ENCODE measurements at regions not wholly inside any gene's neighbourhood (a gene's known extent, or its start where the extent isn't known, plus 50 kb on each side); places are given as distances from the start of the nearest gene placed in this dataset.

DNA sequence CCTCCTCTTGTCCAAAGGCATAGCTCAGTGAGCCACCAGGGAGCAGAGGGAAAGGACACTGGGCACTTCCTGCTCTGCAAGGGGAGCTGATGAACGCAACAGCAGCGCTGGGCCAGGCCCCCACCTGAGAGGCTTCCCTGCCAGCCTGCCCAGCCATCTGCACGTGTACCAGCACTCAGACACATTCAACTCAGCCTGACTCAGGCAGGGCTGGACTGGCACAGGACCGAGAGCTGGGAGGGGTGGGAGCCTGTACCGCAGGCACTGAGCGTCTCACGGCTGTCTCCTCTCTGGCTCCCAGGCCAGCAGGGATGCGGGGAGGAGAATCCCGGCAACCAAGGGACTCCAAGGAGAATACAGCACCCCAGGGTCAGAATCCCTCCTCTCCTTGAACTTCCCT is 411.8 kb downstream of the CTTN start:
- no peak for DNase-seq

DNA sequence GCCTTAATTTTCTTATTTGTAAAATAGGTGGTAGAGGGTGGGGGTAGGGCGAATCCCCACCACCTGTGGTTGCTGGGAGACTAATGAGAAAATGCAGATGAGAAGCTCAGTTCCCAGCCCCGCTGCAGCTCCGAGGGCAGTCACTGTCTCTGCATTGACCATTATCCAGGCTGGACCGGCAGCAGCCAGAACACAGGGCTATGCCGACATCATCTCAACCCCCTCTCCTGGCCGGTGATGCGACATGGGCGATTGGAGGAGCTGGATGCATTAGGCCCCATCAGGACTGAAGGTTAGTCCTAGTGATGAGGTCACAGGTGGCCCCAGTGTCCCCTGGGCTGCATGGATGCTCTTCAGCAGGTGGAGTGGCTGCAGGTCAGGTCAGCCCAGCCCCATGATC is 412.4 kb downstream of the CTTN start:
- DNase-seq: no peak

DNA sequence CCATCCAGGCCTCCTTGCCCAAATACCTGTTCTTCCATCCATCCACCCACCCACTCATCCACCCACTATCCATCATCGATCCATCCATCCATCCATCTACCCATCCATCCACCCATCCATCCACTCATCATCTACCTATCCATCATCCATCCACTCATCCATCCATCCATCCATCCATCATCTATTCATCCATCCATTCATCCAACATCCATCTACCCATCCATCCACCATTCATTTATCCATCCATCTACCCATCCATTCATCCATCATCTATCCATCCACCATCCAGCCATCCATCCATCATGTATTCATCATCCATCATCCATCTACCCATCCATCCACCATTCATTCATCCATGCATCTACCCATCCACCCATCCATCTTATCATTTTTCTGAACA is 413.2 kb downstream of the CTTN start:
- DNase-seq: no peak

DNA sequence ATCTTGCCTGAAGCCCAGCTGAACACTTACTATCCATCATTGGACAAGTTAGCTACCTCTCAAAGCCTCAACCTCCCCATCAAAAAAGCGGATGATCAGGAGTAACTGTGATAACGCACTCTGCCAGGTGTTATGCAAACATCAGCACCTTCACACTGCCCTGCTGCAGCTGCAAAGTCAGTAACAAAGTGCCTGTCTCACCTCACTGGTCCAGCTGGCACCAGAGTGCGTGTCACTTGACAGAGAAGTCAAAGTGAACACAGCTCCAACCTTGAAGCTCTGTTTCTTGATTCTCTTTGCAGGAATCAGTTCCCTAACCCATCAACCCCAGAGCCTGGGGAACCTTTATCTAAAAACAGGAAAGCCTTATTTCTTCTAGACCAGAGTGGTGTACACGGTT is 413.6 kb downstream of the CTTN start:
- no peak for DNase-seq

DNA sequence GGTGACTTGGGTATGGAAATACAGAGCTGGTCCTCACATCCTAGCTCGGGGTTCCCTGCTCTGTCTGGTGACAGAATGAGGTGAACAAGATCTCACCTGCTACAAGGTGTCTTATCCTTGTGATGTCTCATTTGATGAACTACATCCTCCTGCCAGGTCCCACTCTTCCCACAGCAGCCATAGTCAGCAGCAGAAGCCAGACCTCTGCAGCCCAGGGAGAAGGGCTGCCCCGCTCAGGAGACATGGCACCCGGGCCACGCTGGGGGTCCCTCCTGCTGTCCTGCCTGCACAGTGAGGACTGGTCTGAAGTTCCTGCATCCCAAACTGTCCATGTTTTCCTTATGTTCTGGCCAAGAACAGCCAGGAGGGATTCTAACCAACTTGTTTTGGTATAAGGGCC is 414.1 kb downstream of the CTTN start:
- DNase-seq: no peak

DNA sequence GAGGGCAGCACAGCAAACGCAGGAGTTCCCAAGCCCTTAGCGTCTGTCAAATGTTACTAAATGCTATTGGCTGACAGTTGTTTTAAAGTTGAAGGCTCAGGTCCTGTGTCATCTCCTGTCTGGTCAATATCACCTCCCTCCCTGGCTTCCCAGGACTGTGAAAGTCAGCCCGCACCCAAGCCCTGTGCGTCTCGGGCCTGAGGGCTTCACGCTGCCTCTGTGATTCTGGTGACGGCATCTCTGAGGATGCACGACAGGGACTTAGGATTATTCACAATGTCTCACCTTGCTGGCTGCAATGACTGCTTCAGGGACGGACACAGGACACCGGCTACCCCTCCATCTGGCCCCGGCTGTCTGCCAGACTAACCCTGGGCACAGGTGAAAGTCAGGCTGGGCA is 415.3 kb downstream of the CTTN start:
- DNase-seq: no peak

DNA sequence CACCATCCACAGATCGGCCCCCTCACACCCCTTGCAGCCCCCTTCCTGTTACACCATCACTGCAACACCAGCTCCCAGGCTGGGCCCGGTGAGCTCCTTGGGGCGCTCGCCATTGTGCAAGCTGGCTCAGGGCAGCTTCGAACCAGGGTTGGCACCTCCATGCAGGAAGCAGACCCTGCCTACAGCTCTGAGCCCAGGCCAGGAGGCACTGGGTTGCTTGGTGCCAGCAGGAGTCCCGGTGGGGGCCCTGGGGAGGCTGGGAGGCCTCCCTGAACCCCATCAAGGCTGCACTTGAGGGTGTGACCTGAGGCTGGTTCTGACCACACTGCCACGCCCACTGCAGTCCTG is 417.1 kb downstream of the CTTN start:
- DNase-seq: no peak

DNA sequence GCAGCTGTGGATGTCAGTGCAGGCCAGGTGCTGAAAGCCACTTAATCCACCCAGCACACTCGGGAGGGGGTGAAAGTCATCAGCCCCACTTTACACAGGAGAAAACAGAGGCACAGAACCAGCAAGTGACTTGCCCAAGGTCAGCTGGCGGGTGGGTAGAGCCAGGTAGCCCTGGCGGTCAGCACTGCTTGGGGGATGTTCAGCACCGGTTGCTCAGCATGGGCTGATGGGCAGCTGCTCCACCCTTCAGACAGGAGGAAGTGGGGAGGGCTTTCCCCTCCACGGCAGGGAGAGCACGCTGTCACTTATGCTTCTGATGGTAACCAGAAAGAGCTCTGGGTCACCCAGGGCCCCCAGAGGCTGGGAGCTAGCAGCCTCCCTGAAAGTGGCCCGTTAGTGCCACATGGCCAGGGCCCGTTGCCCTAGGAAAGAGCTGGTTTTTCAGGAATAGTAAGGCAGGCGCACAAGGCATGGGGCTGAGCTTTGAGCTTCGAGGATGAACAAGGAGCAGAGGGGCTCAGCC is 417.9 kb downstream of the CTTN start:
- no peak for DNase-seq

DNA sequence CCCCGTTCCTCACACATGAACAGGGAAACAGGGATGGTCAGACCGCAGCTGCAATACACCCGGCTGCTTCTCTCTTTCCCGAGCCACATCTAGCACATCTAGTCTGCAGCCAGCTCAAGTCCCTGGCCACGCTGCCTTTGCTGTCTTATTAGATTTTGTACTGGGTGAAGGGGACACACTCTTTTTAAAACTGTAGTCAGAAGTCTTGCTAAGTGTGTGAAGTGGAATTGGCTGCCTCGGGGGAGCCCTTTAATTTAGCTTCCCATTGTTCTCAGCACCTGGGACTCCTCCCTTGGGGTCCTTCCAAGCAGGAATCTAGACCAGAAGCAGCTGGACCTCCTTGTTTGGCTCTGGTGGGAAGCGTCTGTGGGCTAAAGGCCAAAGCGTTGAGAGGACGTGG is 420.0 kb downstream of the CTTN start:
- DNase-seq: no peak

DNA sequence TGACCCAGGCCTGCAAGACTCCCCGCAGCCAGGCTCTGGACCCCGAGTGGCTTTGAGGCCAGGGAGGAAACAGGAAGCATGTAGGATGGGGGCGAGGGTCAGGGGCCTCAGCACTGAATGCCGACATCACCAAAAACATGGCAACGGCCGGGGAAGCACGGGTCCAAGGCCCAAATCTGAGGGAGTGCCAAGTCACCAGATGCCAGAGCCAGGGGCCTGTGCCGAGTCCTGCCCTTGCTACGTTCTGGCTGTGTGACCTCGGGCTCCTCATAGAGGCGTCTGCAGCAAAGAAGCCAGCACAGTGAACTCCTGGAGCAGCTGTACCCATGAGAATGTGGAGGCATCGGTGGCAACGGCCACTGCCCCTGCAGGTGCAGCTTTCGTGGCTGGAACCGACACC is 420.7 kb downstream of the CTTN start:
- no peak for DNase-seq

DNA sequence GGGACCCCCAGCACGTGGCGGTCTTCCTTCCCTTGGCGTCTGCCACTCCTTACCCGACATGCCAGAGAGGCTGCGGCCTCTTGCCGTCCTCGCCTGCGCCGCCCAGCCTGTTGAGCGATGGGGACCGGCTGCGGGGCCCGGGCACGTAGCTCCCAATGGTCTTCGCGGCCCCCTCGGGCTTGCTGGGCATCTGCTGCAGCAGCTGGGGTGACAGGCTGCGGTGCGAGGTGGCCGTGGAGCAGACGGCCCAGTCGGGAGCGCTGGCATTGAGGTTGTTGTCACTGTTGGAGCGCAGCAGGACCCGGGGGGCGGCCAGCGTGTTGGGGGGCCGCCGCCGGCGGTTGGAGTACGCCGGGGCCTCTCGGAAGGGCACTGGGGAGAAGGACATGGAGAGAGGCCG is 422.0 kb downstream of the CTTN start:
- no peak for DNase-seq

DNA sequence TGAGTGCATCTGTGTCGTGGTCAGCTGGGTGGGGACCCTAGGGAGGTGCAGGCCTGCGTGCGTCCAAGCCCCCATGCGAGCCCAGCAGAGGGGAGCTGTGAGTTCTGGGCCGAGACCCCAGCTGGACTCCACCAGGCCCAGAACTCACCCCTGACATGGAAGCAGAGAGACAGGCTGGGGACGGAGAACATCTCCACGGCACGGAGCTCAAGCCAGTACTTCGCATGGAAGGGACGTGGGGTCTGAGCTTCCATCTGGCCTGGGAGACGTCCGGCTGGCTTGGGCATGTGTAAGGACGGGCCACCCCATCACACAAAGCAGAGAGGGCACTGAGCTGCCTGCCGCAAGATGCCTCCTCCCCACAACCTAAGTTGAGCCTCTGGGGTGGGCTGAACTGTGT is 422.4 kb downstream of the CTTN start:
- no peak for DNase-seq

DNA sequence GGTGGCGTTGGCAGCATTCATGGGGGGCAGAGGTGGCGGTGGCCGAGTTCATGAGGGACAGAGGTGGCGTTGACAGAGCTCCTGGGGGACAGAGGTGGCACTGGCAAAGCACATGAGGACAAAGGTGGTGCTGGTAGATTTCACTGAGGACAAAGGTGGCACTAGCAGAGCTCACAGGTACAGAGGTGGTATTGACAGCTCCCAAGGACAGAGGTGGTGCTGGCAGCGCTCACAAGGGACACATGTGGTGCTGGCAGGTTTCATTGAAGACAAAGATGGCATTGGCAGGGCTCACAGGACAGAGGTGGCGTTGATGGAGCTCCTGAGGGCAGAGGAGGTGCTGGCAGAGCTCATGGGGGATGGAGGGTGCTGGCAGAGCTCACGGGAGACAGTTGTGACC is 425.4 kb downstream of the CTTN start:
- DNase-seq: no peak

DNA sequence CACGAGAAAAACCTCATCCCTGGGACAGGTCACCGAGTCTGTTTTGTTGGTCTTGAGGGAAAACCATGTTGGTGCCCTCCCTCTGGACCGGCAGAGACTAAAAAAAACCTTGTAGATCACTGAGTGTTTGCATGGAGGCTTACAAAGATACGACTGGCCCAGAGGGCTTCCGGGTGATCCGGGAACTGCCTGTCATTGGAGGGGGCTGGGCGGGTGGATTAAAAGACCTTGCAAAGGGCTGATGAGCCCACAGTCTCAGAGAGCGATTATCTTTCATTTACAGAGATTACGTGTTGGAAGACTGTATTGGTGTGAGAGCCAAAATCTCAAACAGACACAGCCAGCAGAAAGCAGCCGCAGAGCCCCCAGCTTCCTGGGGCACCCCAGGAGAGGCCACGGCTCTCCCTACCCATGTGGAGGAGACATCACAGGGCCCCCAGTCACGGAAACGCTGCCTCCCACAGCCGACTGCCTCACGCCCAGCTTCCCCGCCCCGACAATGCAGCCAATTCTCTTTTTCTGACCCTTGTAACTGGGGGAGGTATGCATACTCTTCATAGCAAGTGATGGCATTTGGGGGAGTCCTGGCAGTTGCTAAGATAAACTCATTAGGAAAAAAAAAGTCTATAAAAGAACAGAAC is 426.4 kb downstream of the CTTN start:
- DNase-seq: no peak

DNA sequence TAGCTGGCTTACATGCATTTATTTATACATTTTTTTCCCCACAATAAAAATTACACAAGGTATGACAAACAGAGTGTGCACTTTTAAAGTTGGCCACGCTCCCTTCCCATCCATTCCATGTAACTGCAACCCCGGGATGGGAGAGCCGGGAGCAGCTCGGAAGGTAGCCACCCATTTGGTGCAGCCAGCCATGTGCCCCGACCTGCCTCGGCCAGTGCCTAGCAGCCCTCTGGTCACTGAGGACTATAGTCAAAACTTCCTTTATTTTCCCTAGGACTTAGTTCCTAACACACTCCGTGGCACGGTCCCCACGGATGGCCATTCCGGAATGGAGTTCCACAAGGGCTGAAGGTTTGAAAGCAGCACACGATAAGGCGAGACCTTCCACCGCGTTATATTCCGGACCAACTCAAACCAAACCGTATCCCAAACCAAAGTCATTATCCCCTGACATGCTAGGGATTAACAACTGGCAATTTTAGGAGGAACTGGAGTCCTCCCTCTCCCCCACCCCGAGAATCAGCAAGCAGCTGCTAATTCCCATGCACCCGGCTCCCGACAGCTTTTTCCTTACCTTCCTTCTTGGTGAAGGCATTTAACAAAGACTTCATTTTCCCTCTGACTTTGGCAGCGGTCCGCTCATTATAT is 426.4 kb downstream of the SHANK2 start:
- DNase-seq: no peak

DNA sequence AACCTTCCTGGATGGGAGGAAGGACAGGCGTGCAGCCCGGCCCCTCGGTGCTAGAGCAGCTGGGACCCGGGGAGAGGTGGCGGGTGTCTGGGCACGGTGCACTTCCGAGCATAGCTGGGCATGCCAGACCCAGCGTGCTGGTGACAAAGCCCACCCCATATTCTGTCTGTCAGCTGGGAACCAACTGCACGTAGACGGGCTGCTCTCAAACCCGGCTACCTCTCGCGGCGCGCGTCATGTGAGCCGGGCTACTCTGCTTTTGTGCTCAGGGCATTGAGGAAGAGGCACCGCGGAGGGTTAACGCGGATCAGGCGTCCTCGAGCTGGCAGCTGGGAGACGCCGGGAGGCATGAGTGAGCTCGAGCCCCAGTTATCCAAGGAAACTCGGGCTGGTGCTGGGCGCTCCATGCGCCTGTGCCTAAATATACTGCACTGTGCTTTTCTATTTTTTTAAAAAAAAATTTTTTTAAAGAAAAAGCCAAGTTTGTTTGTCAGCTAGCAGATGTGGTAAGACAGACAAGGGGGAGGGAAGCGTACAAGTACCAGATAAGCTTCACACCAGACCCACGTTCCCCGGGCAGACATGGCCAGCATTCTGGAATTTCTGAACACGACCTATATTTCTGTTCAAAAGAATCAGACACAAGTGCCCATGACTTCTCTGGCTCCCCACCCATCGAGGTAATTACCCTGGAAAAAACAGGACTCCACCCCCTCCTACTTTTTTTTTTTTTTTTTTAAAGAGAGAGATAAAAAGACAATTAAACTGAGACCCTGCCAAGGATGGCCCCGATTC is 425.6 kb downstream of the SHANK2 start:
- DNase-seq: no peak

DNA sequence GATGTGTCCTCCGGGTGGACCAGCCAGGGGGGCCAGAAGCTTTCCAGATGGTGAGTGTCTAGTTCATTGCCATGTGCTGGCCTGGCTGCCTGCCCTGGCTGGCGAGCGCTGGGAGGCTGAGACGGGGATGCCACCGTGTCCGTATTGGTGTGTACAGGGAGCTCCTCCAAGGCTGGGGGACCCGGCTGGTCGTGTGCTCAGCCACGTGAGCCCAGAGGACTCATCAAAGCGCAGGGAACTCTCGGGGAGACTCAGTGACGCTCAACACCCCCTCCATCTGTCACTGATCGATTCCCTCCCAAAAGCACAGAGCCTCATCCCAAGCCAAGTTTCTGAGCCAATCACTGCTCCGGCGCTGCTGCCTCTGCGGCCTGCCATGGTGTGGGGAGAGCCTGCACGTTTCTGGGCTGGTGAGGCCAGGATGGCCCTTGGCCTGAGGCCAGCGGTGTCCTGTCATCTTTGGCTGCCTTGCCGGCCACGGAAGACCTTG is 423.7 kb downstream of the SHANK2 start:
- no peak for DNase-seq

DNA sequence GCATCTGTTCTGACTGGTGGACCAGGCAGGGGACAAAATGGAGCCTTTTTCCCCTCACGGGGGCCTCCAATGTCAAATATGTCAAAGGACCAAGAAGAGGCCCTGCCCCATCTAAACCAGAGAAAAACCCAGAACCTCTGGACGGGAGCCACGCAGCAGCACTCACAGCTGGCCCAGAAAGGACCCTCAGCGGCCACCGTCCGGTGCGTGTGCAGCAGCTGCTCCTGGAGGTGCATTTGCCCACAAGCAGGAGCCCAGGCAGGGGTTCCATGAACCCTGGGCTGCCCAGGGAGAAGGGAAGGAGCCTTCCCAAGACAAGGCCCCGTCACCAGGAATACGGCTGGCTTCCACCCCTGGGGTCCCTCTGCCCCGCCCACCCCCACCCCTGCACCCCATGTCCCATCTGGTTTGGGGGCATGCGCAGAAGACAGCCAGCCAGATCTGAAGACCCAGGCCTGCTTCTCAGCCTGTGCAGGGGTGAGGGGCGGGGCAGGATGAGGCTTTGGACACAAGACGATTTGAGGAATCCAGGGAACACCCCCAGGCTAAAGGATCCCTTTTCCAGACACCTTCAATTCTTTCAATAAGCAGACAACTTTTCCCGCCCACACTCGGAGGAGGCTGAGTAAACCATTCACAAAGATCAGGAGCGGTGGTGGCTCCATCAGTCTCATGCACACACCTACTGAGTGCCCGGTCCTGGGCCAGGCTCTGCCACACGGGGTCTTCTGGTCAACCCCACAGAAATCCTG is 423.1 kb downstream of the SHANK2 start:
- DNase-seq: no peak

DNA sequence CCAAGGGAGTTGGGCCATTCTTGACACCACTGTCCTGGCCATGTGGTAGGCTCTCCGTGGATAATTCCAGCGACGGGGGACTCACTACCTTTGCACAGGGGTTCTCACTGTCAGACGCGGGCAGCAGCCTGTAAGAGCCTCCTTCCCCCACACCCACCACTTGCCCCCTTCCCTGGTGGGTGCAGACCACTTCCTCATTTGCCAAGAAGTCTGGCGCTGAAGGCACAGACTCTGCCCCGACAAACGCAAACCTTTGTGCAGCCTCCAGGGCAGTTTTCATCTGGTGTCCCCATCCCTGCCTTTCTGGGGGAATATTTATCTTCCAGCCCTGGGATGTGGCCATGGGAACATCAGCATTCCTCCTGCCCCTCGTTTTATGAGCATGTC is 422.5 kb downstream of the SHANK2 start:
- DNase-seq: no peak

DNA sequence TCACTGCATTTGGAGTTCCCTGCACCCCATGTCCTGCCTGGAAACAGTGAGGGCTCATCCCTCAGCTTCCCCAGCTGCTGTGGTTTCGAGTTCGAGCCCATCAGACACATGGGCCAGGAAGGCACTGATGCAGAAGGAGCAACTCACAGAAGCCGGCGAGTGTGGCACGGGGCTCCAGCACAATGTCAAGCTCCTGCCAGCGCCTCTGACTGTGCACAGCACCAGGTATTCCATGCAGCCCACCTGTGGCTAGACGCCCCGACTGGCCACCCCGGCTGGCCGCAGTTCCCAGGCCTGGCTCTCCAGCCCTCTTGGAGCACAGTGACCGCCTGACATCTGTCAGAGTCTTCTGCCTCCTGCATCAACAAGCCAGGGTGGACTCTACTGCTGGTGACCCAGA is 419.4 kb downstream of the SHANK2 start:
- DNase-seq: no peak

DNA sequence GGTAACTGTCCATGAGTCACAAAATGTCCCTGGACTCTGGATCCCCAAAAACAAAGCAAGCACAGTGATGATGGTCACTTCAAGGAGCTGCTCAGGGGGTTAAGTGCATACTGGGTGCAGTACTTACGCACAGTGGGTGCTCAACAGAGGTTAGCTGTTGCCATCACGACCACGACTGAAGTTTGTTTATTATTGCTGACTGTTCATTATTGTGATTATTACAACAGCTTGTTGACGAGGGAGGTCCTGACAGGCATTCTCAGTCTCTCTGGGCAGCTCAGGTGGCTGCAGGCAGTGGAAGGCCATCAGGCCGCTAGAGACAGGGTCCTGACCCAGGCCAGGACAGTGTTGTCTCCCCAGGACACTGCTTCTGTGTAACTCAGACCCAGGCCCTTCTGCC is 418.8 kb downstream of the SHANK2 start:
- no peak for DNase-seq

DNA sequence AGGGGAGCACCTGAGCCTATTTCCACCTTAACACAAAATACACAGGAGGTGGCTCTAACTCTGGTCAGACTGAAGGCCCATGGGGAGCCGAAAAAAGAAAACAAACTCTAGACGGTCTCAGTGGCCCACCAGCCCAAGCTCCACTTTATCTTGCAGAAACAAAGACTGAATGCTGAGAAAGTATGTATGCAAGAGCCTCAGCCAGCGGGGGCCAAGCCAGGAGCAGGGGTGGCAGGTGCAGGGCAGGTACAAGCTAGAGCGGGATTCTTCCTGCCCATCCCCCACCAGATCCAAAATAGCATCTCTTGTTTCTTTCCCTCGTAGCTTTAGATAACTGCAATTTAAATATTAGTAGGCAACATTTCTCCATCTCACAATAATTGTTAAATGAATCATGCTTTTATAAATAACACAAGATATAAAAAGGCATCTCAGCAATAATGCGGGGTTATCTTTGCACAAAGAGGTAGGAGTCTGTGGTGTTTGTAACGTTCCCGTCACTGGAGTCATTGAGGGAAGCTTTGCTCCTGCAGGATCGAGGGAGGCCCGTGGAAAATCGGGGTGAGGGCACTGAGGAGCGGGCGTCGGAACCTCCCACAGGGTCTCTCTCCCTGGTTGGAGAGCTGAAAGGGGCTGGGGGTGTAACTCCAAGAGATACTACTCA is 418.0 kb downstream of the SHANK2 start:
- no peak for DNase-seq
